Stimulated activated CD4-positive, alpha-beta T cell treated with anti-CD3 and anti-CD28 coated beads, Interleukin-2, amount 100 ng/mL, for 24 hours (primary cell): ENCODE measurements at regions not wholly inside any gene's neighbourhood (a gene's known extent, or its start where the extent isn't known, plus 50 kb on each side); places are given as distances from the start of the nearest gene placed in this dataset.

ENCODE experiments used
- DNase-seq, 2 donors: peaks; one replicate each; pipeline ENCODE4 v3.0.0-alpha.2; 2020

GRCh38 chr11:22433517-22433916 is 95.3 kb downstream of the SLC17A6 start:
- DNase-seq: no peak

GRCh38 chr11:22433094-22433455 is 94.9 kb downstream of the SLC17A6 start:
- DNase-seq: no peak

GRCh38 chr11:22432291-22433093 is 94.3 kb downstream of the SLC17A6 start:
- DNase-seq: peak in 1 of 2 donors; percentile 7

- DNase-seq: no peak
These were observed 92.9 kb downstream of the SLC17A6 start for GRCh38 chr11:22431106-22431505.

- no peak for DNase-seq
These were observed 92.5 kb downstream of the SLC17A6 start for GRCh38 chr11:22430639-22431038.

GRCh38 chr11:22430141-22430541 is 92.0 kb downstream of the SLC17A6 start:
- DNase-seq: no peak
